ENCODE measurements at regions not wholly inside any gene's neighbourhood (a gene's known extent, or its start where the extent isn't known, plus 50 kb on each side); places are given as distances from the start of the nearest gene placed in this dataset.
"Not testable (repeated sequence)": the region's sequence is repeated elsewhere in the genome, so short reads cannot be mapped to it uniquely, and the experiment has no call there.

DNA sequence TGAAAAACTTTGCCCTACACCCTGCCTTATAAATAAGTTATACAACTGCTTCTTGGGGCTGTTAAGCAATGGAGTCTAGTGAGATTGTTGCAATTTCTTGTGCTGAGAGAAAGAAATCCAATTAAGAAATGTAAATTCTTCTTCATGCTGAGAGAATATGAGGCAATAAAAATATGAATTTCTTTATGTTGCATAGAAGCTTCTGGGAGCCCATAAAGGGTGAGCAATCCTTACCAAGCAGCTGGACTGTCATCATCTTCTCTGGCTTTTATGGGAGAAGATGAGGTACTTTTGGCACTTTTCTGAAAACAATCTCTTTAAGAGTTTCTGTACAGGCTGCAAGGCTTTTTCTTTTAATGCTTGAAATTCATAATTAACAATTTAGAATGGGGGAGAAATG is 204.3 kb downstream of the DMRTA1 start:
- no peak for DNase-seq

DNA sequence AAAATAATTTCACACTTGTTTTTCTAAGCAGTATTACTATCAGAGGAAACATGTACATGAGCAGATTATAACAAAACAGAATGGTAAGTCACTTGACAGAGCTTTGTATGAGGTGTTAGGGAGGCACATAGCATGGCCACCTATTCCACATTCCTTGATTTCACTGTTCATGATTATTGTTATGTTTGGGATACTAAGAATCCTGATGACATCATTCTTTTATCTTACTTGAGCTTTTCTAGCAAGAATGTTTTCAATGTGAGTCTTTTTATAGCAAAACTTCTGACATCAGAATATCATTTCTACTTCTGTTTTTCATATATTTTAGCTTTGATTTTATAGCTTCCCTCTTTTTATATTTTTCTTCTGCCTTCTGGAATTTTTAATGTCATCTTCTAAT is 208.2 kb downstream of the DMRTA1 start:
- no peak for DNase-seq

DNA sequence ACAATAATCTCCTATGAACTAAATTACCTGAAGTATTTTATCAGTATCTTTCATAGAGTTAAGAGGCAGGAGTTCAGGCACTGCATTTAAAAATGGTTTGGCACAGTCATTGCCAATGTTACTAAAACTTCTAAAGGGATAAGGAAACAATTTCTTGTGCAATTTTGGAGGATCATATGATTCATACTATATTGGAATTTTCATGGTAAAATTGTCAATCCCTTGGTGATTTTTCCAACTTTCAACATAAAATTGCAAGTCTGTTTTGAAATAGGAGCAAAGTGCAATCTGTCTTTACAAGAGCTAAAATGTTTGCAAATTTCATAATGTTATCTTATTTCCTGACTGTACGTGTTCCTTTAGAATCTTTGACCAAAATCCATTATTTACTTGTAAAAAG is 211.1 kb downstream of the DMRTA1 start:
- no peak for DNase-seq

GRCh38 chr9:22658484-22658883 is 211.9 kb downstream of the DMRTA1 start:
- not testable (repeated sequence) for DNase-seq

DNA sequence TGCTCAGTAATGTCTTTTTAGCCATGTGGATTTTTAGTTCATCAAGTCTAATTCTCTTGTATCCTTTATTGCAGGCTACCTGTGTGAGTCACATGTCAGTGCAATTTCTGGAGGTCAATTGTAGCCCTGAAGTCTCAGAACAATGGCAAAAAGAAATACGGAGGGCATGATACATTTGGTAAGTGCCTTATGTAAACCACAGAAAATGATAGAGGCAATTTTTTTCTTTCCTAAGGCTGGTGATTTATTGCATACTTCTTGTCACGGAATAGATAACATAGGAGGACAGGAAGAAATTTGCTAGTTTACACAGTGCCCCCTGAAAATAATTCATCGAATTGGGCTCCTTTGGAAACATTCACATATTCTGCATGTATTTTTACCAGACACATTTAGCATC is 235.9 kb downstream of the DMRTA1 start:
- no peak for DNase-seq

- peak; percentile 91 for DNase-seq
These were observed 236.5 kb downstream of the DMRTA1 start for GRCh38 chr9:22682961-22683699.

DNA sequence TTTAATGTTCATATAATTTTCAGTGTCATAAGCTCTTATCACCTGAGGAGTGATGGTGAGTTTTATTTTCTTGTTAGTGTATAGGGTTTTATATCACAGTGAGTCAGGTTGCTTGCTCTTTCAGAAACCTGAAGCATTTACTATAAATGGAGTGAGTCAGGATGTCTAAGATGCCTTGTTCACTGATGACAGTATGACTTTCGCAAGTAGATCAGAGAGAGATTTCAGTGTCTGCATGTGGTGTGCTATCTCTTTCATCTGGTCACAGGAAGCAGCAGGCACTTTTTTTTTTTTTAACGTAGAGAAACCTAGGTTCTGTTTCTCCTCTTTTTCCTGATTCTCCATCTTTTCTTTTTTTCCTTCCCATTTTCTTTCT is 237.1 kb downstream of the DMRTA1 start:
- peak; percentile 89 for DNase-seq

DNA sequence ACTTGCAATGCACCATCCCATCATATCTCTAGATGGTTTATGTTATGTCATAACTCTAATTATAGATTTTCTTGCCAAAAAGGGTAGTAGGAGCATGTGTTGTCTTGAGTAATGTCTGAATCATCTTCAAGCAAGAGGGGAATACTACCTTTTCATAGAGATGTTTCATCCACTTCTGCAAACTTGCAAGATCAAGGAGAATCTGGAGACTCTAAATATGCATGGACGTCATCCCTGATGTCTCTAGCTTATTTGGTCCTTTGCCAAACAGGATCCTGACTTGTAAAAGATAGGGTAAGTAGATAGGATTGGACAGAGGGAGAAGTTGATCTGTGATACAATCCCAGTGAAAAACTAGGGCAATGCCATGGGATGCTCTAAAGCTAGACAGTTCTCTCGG is 246.5 kb downstream of the DMRTA1 start:
- DNase-seq, result peak; percentile 28

GRCh38 chr9:22700171-22700570 is 253.5 kb downstream of the DMRTA1 start:
- DNase-seq, result no peak

GRCh38 chr9:22718653-22719052 is 272.0 kb downstream of the DMRTA1 start:
- no peak for DNase-seq

GRCh38 chr9:22722492-22722891 is 275.9 kb downstream of the DMRTA1 start:
- no peak for DNase-seq

GRCh38 chr9:22731786-22732185 is 285.2 kb downstream of the DMRTA1 start:
- DNase-seq, result no peak

DNA sequence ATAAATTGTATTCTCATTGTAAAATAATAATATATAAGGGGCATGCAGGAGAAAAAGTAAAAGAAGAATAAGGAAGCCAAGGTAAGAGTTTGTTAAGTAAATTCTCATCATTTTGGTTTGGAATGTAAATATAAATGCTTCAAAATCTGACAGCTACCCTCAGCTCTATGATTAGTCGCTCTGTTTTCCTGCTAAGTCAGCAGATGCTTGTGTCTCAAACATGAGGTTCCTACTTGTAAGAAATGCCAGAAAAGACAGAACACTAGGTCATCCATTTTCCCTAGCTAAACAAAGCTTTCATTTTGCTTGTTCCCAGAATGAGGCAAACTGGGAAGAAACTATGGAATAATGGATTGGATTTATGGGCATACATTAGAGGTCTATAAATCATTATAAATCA is 293.1 kb downstream of the DMRTA1 start:
- DNase-seq, result no peak

DNA sequence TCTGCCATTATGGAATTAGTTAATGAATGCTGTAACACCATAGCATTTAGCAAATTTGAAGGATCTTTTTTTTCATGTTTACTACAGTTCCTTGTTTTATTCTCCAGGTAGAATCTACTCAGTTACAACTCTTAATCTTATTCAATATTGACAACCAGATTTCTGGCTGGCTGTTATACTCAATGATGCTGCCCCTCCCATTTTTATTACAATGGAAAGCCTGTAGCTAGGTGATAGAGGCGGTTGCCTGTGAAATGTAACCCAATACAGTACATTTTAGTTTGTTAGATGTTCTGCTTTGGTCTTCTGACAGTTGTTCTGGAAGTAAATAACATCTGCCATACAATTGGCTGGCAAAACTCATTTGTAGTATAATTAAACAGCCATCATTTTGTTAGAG is 294.2 kb downstream of the DMRTA1 start:
- no peak for DNase-seq

DNA sequence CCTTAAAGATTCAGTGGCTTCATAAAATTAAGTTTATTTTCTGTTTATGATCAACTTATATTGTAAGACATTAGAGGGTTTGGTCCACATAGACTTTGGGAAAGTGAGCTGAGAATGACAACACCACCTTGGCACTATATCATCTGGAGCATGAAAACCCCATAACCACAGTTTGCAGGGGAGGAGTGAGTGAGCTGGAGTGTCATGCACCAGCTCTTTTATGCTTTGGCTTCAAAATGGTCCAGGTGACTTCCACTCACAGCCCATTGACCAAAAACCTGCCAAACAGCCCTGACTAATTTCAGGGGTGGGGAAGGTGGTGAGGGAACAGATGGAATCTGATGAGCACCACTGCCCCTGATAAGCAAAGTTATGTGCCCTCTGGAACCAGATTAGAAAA is 295.8 kb downstream of the DMRTA1 start:
- no peak for DNase-seq

GRCh38 chr9:22773501-22774220 is 327.0 kb downstream of the DMRTA1 start:
- DNase-seq, result no peak

DNA sequence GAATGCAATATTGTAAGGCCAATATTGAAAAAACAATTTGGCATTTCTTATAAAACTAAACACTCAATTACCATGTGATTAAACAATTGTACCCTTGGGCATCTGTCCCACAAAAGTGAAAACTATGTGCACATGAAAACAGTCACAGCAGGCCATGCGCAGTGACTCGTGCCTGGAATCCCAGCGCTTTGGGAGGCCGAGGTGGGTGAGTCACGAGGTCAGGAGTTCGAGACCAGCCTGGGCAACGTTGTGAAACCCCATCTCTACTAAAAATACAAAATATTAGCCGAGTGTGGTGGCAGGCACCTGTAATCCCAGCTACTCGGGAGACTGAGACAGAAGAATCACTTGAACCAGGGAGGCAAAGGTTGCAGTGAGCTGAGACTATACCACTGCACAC is 343.7 kb downstream of the DMRTA1 start:
- DNase-seq, result no peak

- no peak for DNase-seq
These were observed 362.3 kb downstream of the DMRTA1 start for GRCh38 chr9:22808876-22809275.

GRCh38 chr9:22809371-22809770 is 362.7 kb downstream of the DMRTA1 start:
- no peak for DNase-seq

DNA sequence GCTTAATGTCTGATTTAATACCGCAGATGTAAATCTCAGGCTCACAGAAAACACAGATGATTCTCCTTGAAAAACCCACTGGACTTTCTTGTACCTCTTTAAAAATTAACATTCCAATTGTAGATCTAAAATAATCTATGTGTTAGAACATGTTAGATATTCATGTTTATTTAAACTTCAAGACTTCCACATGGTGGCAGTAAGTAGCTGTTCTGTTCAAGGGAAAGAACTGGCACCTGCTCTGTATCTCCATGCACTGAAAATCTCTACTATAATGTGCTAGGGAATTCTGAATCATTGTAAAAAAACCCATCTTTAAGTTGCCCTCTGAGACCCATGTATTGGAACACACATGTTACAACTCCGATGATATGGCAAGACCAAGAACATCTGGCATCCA is 366.9 kb downstream of the DMRTA1 start:
- peak; percentile 42 for DNase-seq

DNA sequence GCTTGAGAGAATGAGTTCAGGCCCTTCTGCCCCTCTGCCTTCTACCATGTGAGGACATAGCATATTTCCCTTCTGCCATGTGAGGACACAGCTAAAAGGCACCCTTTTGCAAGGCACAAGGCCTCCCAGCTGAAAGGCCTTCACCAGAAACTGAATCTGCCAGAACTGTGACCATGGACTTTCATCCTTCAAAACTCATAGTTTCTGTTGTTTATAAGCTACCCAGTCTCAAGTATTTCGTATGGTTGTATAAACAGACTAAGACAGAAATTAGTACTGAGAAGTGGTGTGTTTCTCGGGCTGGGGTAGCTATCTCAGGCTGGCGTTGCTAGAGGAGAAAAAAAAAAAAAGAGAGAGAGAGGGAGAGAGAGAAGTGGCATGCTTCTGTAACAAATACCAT is 368.6 kb downstream of the DMRTA1 start:
- no peak for DNase-seq

GRCh38 chr9:22817181-22817580 is 370.6 kb downstream of the DMRTA1 start:
- peak; percentile 85 for DNase-seq

- DNase-seq, result no peak
These were observed 382.6 kb downstream of the DMRTA1 start for GRCh38 chr9:22829236-22829635.

GRCh38 chr9:22838266-22838665 is 391.6 kb downstream of the DMRTA1 start:
- no peak for DNase-seq

DNA sequence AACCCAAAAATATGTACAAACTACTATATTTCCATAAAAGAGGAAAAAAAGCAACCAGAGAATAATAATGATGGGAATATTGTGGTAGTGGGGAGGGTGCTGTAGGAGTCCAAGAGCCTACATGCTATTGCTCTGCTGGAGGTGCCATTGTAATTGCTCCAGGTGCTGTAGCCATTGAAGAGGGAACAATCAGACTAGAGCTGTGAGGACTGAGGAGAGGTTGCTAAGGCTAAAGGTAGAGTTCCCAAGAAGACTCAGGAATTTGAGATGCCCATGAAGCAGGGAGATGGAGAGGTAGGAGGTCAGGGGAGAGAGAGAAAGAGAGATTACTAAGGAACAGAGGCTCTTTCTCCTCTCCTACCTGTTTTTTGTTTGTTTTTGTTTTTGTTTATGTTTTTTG is 394.0 kb downstream of the DMRTA1 start:
- no peak for DNase-seq

Data from fibroblast of skin of right quadriceps (primary cell).